Activated CD4-positive, alpha-beta memory T cell treated with anti-CD3 and anti-CD28 coated beads for 36 hours (primary cell): ENCODE measurements at regions not wholly inside any gene's neighbourhood (a gene's known extent, or its start where the extent isn't known, plus 50 kb on each side); places are given as distances from the start of the nearest gene placed in this dataset.

Source experiments
- CTCF ChIA-PET: fragments of 350-600 bp; sonication (Branson Sonifier 250); formaldehyde crosslinking; loops from one replicate; lab custom pipeline; 2021; ENCODE audit warnings: antibody characterized with exemption, inconsistent platforms; lab: Charles Lee
- POLR2A ChIA-PET: fragments of 350-600 bp; sonication (Branson Sonifier 250); formaldehyde crosslinking; loops from one replicate; lab custom pipeline; 2021; ENCODE audit warnings: antibody characterized with exemption; lab: Charles Lee
- DNase-seq: peaks from one replicate; pipeline ENCODE4 v3.0.0-alpha.2; 2020
- H3K27ac Mint-ChIP-seq: one replicate; pipeline ENCODE4 v1.8.0; 2021; ENCODE audit warnings: mixed read lengths
- H3K27me3 Mint-ChIP-seq: one replicate; pipeline ENCODE4 v1.8.0; 2021; ENCODE audit warnings: mixed read lengths
- H3K36me3 Mint-ChIP-seq: one replicate; pipeline ENCODE4 v1.8.0; 2021; ENCODE audit warnings: mixed read lengths
- H3K4me1 Mint-ChIP-seq: one replicate; pipeline ENCODE4 v1.8.0; 2021; ENCODE audit warnings: low read depth, mixed read lengths
- H3K4me3 Mint-ChIP-seq: one replicate; pipeline ENCODE4 v1.8.0; 2021; ENCODE audit warnings: mild to moderate bottlenecking, mixed read lengths
- H3K9me3 Mint-ChIP-seq: one replicate; pipeline ENCODE4 v1.8.0; 2021; ENCODE audit warnings: mixed read lengths
- intact Hi-C: fragments of 100-400 bp; cut with micrococcal nuclease; formaldehyde crosslinking; loops from one replicate; pipeline ENCODE4 v1.15.1; 2023

- Mint-ChIP-seq H3K36me3 (no peaks in the 10 kb centered on the region), H3K4me1 (no peaks in the 10 kb centered on the region), H3K27me3 (peaks cover 1% of the 10 kb centered on the region), H3K9me3 (no peaks in the 10 kb centered on the region), H3K4me3 (no peak overlapping the region), H3K27ac (no peak overlapping the region)
- intact Hi-C loops = loop anchor here (5.0 kb wide), 1 partner anchor 142 kb away; no protein-coding TSS in a partner anchor
- no peak for DNase-seq
- CTCF ChIA-PET = no interaction called here
- POLR2A ChIA-PET = no interaction called here
These were observed 252.4 kb downstream of the UQCRFS1 start for GRCh38 chr19:28960586-28960985.

DNA sequence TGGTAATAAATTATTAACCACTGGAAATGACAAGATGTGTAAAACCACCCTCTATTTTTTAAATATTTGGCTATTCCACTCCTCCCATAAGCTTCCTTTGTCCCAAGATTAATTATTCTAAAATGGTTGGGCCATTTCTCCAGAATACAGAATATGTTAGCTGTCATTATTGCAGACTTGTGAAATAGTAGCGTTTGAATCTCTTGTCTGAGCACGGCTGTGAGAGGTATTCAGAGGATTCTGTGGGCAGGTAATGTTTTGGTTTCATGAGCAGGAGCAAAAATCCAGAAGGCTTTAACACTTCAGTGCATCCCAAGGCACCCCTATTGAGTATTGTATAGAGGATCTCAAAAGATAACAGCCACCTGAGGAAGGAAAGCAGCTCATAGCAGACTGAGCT lies 256.0 kb downstream of the UQCRFS1 start:
- H3K4me3 Mint-ChIP-seq = no peak overlapping the region
- no peak overlapping the region for H3K27ac Mint-ChIP-seq
- H3K9me3 Mint-ChIP-seq = peaks cover 6% of the 10 kb centered on the region
- POLR2A ChIA-PET = no interaction called here
- CTCF ChIA-PET = no interaction called here
- no peaks in the 10 kb centered on the region for H3K36me3 Mint-ChIP-seq
- no peaks in the 10 kb centered on the region for H3K4me1 Mint-ChIP-seq
- intact Hi-C loops = no loop called here
- no peak for DNase-seq
- peaks cover 1% of the 10 kb centered on the region for H3K27me3 Mint-ChIP-seq

DNA sequence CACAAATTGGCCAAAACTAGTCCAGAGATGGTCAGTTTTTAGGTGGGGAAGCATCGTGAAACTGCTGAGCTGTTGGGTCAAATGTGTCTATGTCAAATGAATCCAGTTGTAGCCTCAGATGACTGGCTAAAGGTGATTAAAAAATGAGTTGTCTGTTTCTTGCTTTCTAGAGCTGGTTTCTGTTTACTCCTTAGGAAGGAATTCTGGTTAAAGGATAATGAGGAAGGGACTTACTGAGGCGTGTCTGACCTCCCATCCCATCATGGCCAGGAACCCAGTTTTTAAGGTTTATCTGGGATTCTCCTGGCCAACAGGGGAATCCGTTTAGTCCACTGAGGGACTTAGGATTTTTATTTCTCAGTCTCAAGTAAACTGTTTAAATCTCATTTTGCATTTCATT lies 256.5 kb downstream of the UQCRFS1 start:
- no peaks in the 10 kb centered on the region for H3K4me1 Mint-ChIP-seq
- ChIA-PET POLR2A (no interaction called here), CTCF (no interaction called here)
- no peak overlapping the region for H3K4me3 Mint-ChIP-seq
- intact Hi-C loops = no loop called here
- H3K27me3 Mint-ChIP-seq = peaks cover 1% of the 10 kb centered on the region
- H3K36me3 Mint-ChIP-seq = no peaks in the 10 kb centered on the region
- no peak overlapping the region for H3K27ac Mint-ChIP-seq
- DNase-seq = no peak
- H3K9me3 Mint-ChIP-seq = peaks cover 6% of the 10 kb centered on the region

GRCh38 chr19:28949535-28949934 lies 263.4 kb downstream of the UQCRFS1 start:
- Mint-ChIP-seq H3K36me3 (no peaks in the 10 kb centered on the region), H3K4me3 (no peak overlapping the region), H3K27ac (no peak overlapping the region), H3K27me3 (no peaks in the 10 kb centered on the region), H3K4me1 (no peaks in the 10 kb centered on the region), H3K9me3 (peaks cover 2% of the 10 kb centered on the region)
- ChIA-PET POLR2A (no interaction called here), CTCF (no interaction called here)
- no peak for DNase-seq
- intact Hi-C loops = no loop called here

DNA sequence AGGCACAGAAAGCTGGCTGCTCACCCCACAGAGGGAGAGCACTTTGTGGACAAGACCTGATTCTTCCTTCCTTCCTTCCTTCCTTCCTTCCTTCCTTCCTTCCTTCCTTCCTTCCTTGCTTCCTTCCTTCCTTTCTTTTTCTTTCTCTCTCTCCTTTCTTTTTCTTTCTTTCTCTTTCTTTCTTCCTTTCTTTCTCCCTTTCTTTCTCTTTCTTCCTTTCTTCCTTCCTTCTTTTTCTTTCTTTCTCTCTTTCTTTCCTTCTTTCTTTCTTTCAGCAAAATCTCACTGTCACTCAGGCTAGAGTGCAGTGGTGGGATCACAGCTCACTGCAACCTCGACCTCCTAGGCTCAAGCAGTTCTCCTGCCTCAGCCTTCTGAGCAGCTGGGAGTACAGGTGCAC lies 263.9 kb downstream of the UQCRFS1 start:
- Mint-ChIP-seq H3K4me1 (no peaks in the 10 kb centered on the region), H3K27me3 (no peaks in the 10 kb centered on the region), H3K27ac (no peak overlapping the region), H3K36me3 (no peaks in the 10 kb centered on the region), H3K9me3 (no peaks in the 10 kb centered on the region), H3K4me3 (no peak overlapping the region)
- ChIA-PET POLR2A (no interaction called here), CTCF (no interaction called here)
- intact Hi-C loops = no loop called here
- DNase-seq = no peak

DNA sequence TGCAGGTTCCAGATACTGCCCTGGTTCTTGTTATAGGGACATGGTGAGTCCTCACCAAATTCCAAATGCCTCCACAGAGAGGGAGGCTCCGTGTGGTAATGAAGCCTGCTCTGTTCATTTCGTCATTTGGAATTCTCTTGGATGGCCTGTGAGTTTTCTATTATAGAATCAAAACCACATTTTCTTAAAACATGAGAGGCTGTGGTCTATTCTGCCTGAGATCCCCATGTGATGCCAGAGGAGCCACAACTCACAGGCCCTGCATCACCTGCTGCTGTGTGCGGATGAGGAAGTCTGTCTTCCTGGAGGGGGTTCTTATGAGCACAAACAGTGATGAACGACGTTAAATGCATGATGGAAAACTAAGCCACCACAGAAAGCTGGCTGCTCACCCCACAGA lies 264.4 kb downstream of the UQCRFS1 start:
- CTCF ChIA-PET = no interaction called here
- Mint-ChIP-seq H3K4me1 (no peaks in the 10 kb centered on the region), H3K4me3 (no peak overlapping the region), H3K27me3 (no peaks in the 10 kb centered on the region), H3K9me3 (no peaks in the 10 kb centered on the region), H3K36me3 (no peaks in the 10 kb centered on the region), H3K27ac (no peak overlapping the region)
- intact Hi-C loops = no loop called here
- DNase-seq = no peak
- POLR2A ChIA-PET = no interaction called here

GRCh38 chr19:28948026-28948425 lies 264.9 kb downstream of the UQCRFS1 start:
- Mint-ChIP-seq H3K4me1 (no peaks in the 10 kb centered on the region), H3K36me3 (no peaks in the 10 kb centered on the region), H3K9me3 (no peaks in the 10 kb centered on the region), H3K27ac (no peak overlapping the region), H3K27me3 (no peaks in the 10 kb centered on the region), H3K4me3 (no peak overlapping the region)
- intact Hi-C loops = no loop called here
- no peak for DNase-seq
- POLR2A ChIA-PET = no interaction called here
- CTCF ChIA-PET = no interaction called here

- Mint-ChIP-seq H3K36me3 (no peaks in the 10 kb centered on the region), H3K27me3 (no peaks in the 10 kb centered on the region), H3K4me3 (no peak overlapping the region), H3K9me3 (no peaks in the 10 kb centered on the region), H3K4me1 (no peaks in the 10 kb centered on the region), H3K27ac (no peak overlapping the region)
- CTCF ChIA-PET = no interaction called here
- POLR2A ChIA-PET = no interaction called here
- intact Hi-C loops = no loop called here
- no peak for DNase-seq
These were observed 269.3 kb downstream of the UQCRFS1 start for GRCh38 chr19:28943651-28944050.

- ChIA-PET CTCF (no interaction called here), POLR2A (no interaction called here)
- Mint-ChIP-seq H3K9me3 (no peaks in the 10 kb centered on the region), H3K36me3 (no peaks in the 10 kb centered on the region), H3K27ac (no peak overlapping the region), H3K4me1 (no peaks in the 10 kb centered on the region), H3K27me3 (no peaks in the 10 kb centered on the region), H3K4me3 (no peak overlapping the region)
- no peak for DNase-seq
- intact Hi-C loops = no loop called here
These were observed 271.1 kb downstream of the UQCRFS1 start for GRCh38 chr19:28941833-28942232.

DNA sequence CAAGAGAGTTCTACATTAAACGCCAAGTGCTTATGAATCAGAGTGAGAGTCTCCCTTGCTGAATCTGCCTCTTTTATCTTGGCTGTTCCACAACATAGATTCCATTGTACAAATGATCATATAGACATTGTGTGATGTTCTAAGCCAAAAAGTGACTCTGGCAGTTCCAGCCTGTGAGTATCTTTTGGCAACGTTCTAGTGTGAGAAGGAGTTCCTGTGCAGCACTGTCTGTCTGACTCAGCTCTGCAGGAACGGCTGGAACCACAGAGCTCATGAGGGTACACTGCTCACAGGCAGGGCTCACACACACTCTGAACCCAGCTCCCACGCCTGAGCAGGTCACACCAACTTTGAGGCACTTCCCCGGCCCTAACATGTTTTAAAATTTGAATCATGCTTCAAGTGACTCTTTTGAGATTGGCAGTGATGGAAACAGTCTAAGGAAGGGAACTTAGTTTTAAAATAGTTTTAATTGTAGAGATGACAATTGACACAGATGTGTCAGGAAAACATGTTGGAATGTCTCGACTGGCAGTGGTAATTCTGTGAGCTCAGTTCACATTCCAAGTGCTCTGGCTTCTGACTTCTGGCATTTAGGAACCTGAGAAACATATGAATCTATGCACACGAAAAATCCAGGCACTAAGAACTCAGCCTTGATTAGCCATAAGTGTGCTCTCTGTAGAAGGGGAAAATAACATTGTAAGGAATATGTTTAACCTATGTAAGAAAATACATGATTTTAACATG lies 272.0 kb downstream of the UQCRFS1 start:
- ChIA-PET CTCF (no interaction called here), POLR2A (no interaction called here)
- Mint-ChIP-seq H3K4me3 (no peak overlapping the region), H3K4me1 (no peaks in the 10 kb centered on the region), H3K27me3 (no peaks in the 10 kb centered on the region), H3K9me3 (no peaks in the 10 kb centered on the region), H3K36me3 (no peaks in the 10 kb centered on the region), H3K27ac (no peak overlapping the region)
- DNase-seq = no peak
- intact Hi-C loops = no loop called here

DNA sequence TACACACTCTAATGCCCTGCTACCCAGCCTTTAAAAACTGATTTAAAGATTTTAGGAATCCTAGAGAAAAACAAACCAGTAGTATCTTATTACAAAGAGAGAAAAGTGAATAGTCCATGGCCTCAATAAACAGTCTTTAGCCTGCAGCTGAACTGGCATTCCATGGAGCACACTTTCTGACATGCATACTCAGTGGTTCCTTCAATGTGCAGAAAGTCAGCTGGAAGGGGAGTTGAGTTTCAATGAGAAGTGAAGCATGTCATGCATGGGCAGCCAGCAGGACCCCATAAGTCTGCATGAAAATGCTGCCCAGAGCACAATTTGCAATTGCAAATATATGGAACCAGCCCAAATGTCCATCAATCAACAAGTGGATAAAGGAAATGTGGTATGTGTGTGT lies 273.7 kb downstream of the UQCRFS1 start:
- no peak overlapping the region for H3K4me3 Mint-ChIP-seq
- H3K4me1 Mint-ChIP-seq = no peaks in the 10 kb centered on the region
- H3K27ac Mint-ChIP-seq = no peak overlapping the region
- ChIA-PET CTCF (interaction anchor here (1.4 kb wide), 1 partner anchor 324 kb away, joined by 3 read pairs; no protein-coding TSS in a partner anchor), POLR2A (no interaction called here)
- H3K9me3 Mint-ChIP-seq = no peaks in the 10 kb centered on the region
- intact Hi-C loops = no loop called here
- H3K27me3 Mint-ChIP-seq = no peaks in the 10 kb centered on the region
- H3K36me3 Mint-ChIP-seq = no peaks in the 10 kb centered on the region
- DNase-seq = no peak

DNA sequence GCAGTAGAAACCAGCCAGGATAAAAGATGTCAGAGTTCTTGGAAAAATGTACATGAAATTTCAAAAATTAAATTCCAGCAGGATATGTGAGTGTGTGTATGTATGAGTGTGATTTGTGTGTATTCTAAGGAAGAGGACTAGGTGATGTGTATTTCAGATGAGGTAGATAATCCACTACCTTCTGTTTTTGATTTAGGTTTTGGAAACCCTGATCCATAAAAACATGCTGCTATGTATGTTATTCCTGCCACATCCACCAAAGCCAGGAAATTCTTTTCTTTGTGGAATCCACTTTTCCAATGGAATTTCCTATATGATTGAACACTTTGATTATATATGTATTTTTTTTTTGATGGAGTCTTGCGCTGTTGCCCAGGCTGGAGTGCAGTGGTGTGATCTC lies 276.9 kb downstream of the UQCRFS1 start:
- Mint-ChIP-seq H3K36me3 (no peaks in the 10 kb centered on the region), H3K9me3 (no peaks in the 10 kb centered on the region), H3K4me3 (no peak overlapping the region), H3K27me3 (no peaks in the 10 kb centered on the region), H3K27ac (no peak overlapping the region), H3K4me1 (no peaks in the 10 kb centered on the region)
- no peak for DNase-seq
- CTCF ChIA-PET = no interaction called here
- POLR2A ChIA-PET = no interaction called here
- intact Hi-C loops = no loop called here

DNA sequence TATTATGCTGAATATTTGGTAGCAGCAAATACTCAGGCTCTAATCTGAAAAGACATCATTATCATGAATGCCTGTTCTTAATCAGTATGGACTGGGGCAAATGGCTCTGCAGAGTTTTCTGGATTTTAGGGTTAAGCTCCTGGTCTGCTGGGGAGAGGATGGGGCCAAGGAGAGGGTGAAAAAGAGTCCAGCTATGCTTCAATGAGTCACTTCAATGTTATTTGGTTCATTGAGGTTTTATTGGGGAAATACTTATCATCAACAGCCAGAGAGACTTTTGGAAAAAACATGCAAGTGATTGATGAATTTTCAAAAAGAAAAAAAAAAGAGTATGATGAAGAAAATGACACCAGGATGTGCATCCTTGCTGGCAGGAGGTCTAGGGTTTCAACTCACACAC lies 278.3 kb downstream of the UQCRFS1 start:
- no peaks in the 10 kb centered on the region for H3K4me1 Mint-ChIP-seq
- H3K36me3 Mint-ChIP-seq = no peaks in the 10 kb centered on the region
- DNase-seq = no peak
- H3K9me3 Mint-ChIP-seq = no peaks in the 10 kb centered on the region
- H3K27me3 Mint-ChIP-seq = no peaks in the 10 kb centered on the region
- H3K4me3 Mint-ChIP-seq = no peak overlapping the region
- H3K27ac Mint-ChIP-seq = no peak overlapping the region
- CTCF ChIA-PET = no interaction called here
- POLR2A ChIA-PET = no interaction called here
- intact Hi-C loops = no loop called here
